Nephron progenitor cell (in vitro differentiated cells): ENCODE measurements at regions not wholly inside any gene's neighbourhood (a gene's known extent, or its start where the extent isn't known, plus 50 kb on each side); places are given as distances from the start of the nearest gene placed in this dataset.
"Not testable (repeated sequence)": the region's sequence is repeated elsewhere in the genome, so short reads cannot be mapped to it uniquely, and the experiment has no call there.

ENCODE experiments used
- DNase-seq: peaks from one replicate; pipeline ENCODE4 v3.0.0; 2021
- H3K27ac Mint-ChIP-seq: 2 replicates; pipeline ENCODE4 v1.8.0; 2021; ENCODE audit warnings: mild to moderate bottlenecking, moderate library complexity, mixed read lengths
- H3K27me3 Mint-ChIP-seq: 2 replicates; pipeline ENCODE4 v1.8.0; 2021; ENCODE audit warnings: mild to moderate bottlenecking, low read depth, mixed read lengths; ENCODE audit not compliant: poor library complexity
- H3K36me3 Mint-ChIP-seq: 2 replicates; pipeline ENCODE4 v1.8.0; 2021; ENCODE audit warnings: low read depth, mixed read lengths
- H3K4me1 Mint-ChIP-seq: 2 replicates; pipeline ENCODE4 v1.8.0; 2021; ENCODE audit warnings: mixed read lengths
- H3K4me3 Mint-ChIP-seq: 2 replicates; pipeline ENCODE4 v1.8.0; 2021; ENCODE audit warnings: mild to moderate bottlenecking, moderate library complexity, mixed read lengths
- H3K9me3 Mint-ChIP-seq: 2 replicates; pipeline ENCODE4 v1.8.0; 2021; ENCODE audit warnings: mild to moderate bottlenecking, moderate library complexity, mixed read lengths
- CTCF ChIP-seq: fragments of 200-600 bp; sonication (generic); IDR thresholded peaks from 2 replicates; pipeline ENCODE4 v1.5.0; 2021; ENCODE audit warnings: antibody characterized with exemption

- Mint-ChIP-seq H3K4me1 (no peaks in the 10 kb centered on the region), H3K27me3 (no peaks in the 10 kb centered on the region), H3K4me3 (no peak overlapping the region), H3K36me3 (no peaks in the 10 kb centered on the region), H3K9me3 (no peaks in the 10 kb centered on the region), H3K27ac (no peak overlapping the region)
- TF ChIP-seq CTCF, result no peak
- DNase-seq, result no peak
Observed at GRCh38 chr6:63464060-63464459, 108.2 kb upstream of the LOC128125822 start.

- H3K27me3 Mint-ChIP-seq, result no peaks in the 10 kb centered on the region
- H3K9me3 Mint-ChIP-seq, result no peaks in the 10 kb centered on the region
- DNase-seq, result no peak
- H3K4me3 Mint-ChIP-seq, result no peak overlapping the region
- no peak for TF ChIP-seq CTCF
- no peaks in the 10 kb centered on the region for H3K4me1 Mint-ChIP-seq
- H3K27ac Mint-ChIP-seq, result no peak overlapping the region
- H3K36me3 Mint-ChIP-seq, result no peaks in the 10 kb centered on the region
Observed at GRCh38 chr6:63465750-63466149, 106.5 kb upstream of the LOC128125822 start.

GRCh38 chr6:63466242-63466733, 106.0 kb upstream of the LOC128125822 start:
- Mint-ChIP-seq H3K27ac (no peak overlapping the region), H3K4me1 (no peaks in the 10 kb centered on the region), H3K36me3 (no peaks in the 10 kb centered on the region), H3K27me3 (no peaks in the 10 kb centered on the region), H3K4me3 (no peak overlapping the region), H3K9me3 (no peaks in the 10 kb centered on the region)
- no peak for TF ChIP-seq CTCF
- DNase-seq, result no peak

GRCh38 chr6:63467247-63467954, 104.9 kb upstream of the LOC128125822 start:
- DNase-seq, result no peak
- no peak for TF ChIP-seq CTCF

GRCh38 chr6:63471145-63471544, 101.1 kb upstream of the LOC128125822 start:
- DNase-seq, result not testable (repeated sequence)

More at GRCh38 chr6:63467247-63467954, 104.9 kb upstream of the LOC128125822 start:
- H3K36me3 Mint-ChIP-seq, result no peaks in the 10 kb centered on the region
- H3K4me3 Mint-ChIP-seq, result no peak overlapping the region
- H3K9me3 Mint-ChIP-seq, result no peaks in the 10 kb centered on the region
- no peaks in the 10 kb centered on the region for H3K4me1 Mint-ChIP-seq
- H3K27ac Mint-ChIP-seq, result no peak overlapping the region
- no peaks in the 10 kb centered on the region for H3K27me3 Mint-ChIP-seq

DNA sequence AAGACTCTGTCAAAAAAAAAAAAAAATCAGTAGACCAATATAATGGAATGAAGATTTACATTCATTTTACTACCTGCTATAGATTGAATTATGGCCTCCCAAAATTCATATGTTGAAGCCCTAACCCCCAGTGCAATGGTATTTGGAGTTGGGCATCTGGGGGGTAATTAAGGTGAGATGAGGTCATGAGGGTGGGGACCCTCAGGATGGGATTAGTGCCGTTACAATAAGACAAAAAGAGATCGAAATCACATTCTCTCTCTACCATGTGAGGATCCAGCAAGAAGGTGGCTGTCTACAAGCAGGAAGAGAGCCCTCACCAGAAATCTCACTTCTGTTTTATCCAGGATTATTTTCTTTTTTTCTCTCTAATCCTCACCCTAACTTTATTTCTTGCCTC, 100.6 kb upstream of the LOC128125822 start:
- TF ChIP-seq CTCF, result no peak
- H3K27ac Mint-ChIP-seq, result no peak overlapping the region
- no peaks in the 10 kb centered on the region for H3K36me3 Mint-ChIP-seq
- H3K9me3 Mint-ChIP-seq, result no peaks in the 10 kb centered on the region
- H3K4me1 Mint-ChIP-seq, result no peaks in the 10 kb centered on the region
- no peak overlapping the region for H3K4me3 Mint-ChIP-seq
- H3K27me3 Mint-ChIP-seq, result no peaks in the 10 kb centered on the region
- DNase-seq, result no peak

More at GRCh38 chr6:63471145-63471544, 101.1 kb upstream of the LOC128125822 start:
- H3K36me3 Mint-ChIP-seq, H3K9me3 Mint-ChIP-seq, H3K27me3 Mint-ChIP-seq, H3K4me3 Mint-ChIP-seq, H3K27ac Mint-ChIP-seq, H3K4me1 Mint-ChIP-seq: not testable (repeated sequence)
